ENCODE measurements at regions not wholly inside any gene's neighbourhood (a gene's known extent, or its start where the extent isn't known, plus 50 kb on each side); places are given as distances from the start of the nearest gene placed in this dataset.

DNA sequence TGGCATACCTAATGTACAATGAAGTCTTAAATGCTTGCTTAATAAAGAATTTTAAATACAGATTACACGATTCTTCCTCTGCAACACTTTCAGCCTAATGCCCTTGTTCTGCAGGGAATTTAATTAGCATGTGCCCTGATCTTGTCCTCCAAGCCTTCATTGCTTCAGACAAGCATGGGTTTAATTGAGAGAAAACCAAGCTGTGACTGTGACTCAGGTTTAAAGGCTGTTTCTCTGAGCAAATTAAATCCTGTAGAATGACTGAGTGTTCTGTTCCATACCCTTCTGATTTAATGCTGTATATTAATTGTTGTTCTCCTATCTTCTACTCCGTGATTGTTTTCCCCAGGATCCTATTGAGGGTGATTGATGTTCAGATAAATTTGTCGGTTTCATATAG, 269.0 kb upstream of the PRMT6 start:
- H3K36me3 ChIP-seq (replicated peaks in 1 of 2; ENCODE audit: control insufficient read depth in 1 of 2, insufficient read depth in 2 of 2, low read length in 2 of 2) = no peaks in the 10 kb centered on the region
- no peak overlapping the region for H3K27ac ChIP-seq (ENCODE audit: extremely low read length, insufficient read depth, low read length)
- DNase-seq (ENCODE audit: low spot score) = no peak
- no TSS peak for BruUV-seq (replicated peaks)
- no peak overlapping the region for H2AFZ ChIP-seq (ENCODE audit: low read length)
- WGBS (ENCODE audit: low lambda C conversion rate) = 0% methylated on average over 3 of the region's 3 CpGs
- H3K79me2 ChIP-seq (ENCODE audit: insufficient read depth, low read length) = no peaks in the 10 kb centered on the region
- no peaks in the 10 kb centered on the region for H3K4me1 ChIP-seq (ENCODE audit: insufficient read depth, low read length)
- POLR2A ChIA-PET = no interaction called here
- peaks cover 67% of the 10 kb centered on the region for H3K9me3 ChIP-seq (ENCODE audit: low read length)
- intact Hi-C loops (cut with micrococcal nuclease; ENCODE audit: unreplicated experiment) = no loop called here
- no peak overlapping the region for H3K4me3 ChIP-seq (replicated peaks in 1 of 3; ENCODE audit: insufficient read depth in 1 of 3, low read depth in 2 of 3, low read length in 3 of 3)
- no peaks in the 10 kb centered on the region for H4K20me1 ChIP-seq (ENCODE audit: insufficient read depth, low read length)
- CTCF ChIA-PET (ENCODE audit: low intra/inter-chr PET ratio, low total read pairs) = no interaction called here
- in situ Hi-C loops (cut with HindIII; ENCODE audit: extremely low pct_ligation_motif_present, low pct_unique_long_range_greater_than_20kb) = no loop called here
- H3K27me3 ChIP-seq (ENCODE audit: control insufficient read depth in 1 of 2, insufficient read depth in 2 of 2, low read length in 2 of 2) = no peaks in the 10 kb centered on the region
- FAIRE-seq = no peak
- no peak for ATAC-seq
- no peak overlapping the region for H3K9ac ChIP-seq (ENCODE audit: insufficient read depth, low read depth, low read length)
- TF ChIP-seq, protein P1, sequence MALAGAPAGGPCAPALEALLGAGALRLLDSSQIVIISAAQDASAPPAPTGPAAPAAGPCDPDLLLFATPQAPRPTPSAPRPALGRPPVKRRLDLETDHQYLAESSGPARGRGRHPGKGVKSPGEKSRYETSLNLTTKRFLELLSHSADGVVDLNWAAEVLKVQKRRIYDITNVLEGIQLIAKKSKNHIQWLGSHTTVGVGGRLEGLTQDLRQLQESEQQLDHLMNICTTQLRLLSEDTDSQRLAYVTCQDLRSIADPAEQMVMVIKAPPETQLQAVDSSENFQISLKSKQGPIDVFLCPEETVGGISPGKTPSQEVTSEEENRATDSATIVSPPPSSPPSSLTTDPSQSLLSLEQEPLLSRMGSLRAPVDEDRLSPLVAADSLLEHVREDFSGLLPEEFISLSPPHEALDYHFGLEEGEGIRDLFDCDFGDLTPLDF (CRISPR knock-in tag; IDR thresholded peaks at IDR 0.05) = no peak
- no peak for TF ChIP-seq REL (CRISPR knock-in tag; conservative IDR thresholded peaks at IDR 0.05)
- TF ChIP-seq, protein P2, sequence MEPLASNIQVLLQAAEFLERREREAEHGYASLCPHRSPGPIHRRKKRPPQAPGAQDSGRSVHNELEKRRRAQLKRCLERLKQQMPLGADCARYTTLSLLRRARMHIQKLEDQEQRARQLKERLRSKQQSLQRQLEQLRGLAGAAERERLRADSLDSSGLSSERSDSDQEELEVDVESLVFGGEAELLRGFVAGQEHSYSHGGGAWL (CRISPR knock-in tag; IDR thresholded peaks at IDR 0.05) = no peak
- TF ChIP-seq SUZ12 (IDR thresholded peaks at IDR 0.05; ENCODE audit: low read depth, low read length) = no peak
- TF ChIP-seq, protein P3, sequence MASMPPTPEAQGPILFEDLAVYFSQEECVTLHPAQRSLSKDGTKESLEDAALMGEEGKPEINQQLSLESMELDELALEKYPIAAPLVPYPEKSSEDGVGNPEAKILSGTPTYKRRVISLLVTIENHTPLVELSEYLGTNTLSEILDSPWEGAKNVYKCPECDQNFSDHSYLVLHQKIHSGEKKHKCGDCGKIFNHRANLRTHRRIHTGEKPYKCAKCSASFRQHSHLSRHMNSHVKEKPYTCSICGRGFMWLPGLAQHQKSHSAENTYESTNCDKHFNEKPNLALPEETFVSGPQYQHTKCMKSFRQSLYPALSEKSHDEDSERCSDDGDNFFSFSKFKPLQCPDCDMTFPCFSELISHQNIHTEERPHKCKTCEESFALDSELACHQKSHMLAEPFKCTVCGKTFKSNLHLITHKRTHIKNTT (CRISPR knock-in tag; IDR thresholded peaks at IDR 0.05) = no peak
- TF ChIP-seq ZNF253 (CRISPR knock-in tag; IDR thresholded peaks at IDR 0.05; ENCODE audit: borderline replicate concordance) = no peak
- no peak for TF ChIP-seq ZNF256 (CRISPR knock-in tag; conservative IDR thresholded peaks at IDR 0.05)
- H3K4me2 ChIP-seq (ENCODE audit: low read depth, low read length) = no peak overlapping the region
